Smooth muscle cell (in vitro differentiated cells): ENCODE measurements at regions not wholly inside any gene's neighbourhood (a gene's known extent, or its start where the extent isn't known, plus 50 kb on each side); places are given as distances from the start of the nearest gene placed in this dataset.

Experiments
- DNase-seq: peaks from one replicate; lab custom pipeline; 2025; ENCODE audit not compliant: unreplicated experiment; lab: John Stamatoyannopoulos, UW
- H2AFZ ChIP-seq: fragments of 200-600 bp; sonication (generic); 2 replicates; pipeline ENCODE4 v1.6.0; 2016; ENCODE audit warnings: antibody characterized with exemption, low read depth, mild to moderate bottlenecking
- H3F3A ChIP-seq: fragments of 200-600 bp; sonication (generic); 2 replicates; pipeline ENCODE4 v1.6.0; 2017; ENCODE audit warnings: antibody characterized with exemption, low read depth
- H3K27ac ChIP-seq: fragments of 200-600 bp; sonication (generic); 2 replicates; pipeline ENCODE4 v1.5.1; 2016; ENCODE audit warnings: low read depth, mild to moderate bottlenecking
- H3K27me3 ChIP-seq: fragments of 200-600 bp; sonication (generic); 2 replicates; pipeline ENCODE4 v1.6.1; 2016; ENCODE audit warnings: low read depth, mild to moderate bottlenecking
- H3K36me3 ChIP-seq: fragments of 200-600 bp; sonication (generic); 2 replicates; pipeline ENCODE4 v1.5.1; 2016; ENCODE audit warnings: low read depth
- H3K4me1 ChIP-seq: fragments of 200-600 bp; sonication (generic); 2 replicates; pipeline ENCODE4 v1.5.1; 2016; ENCODE audit warnings: low read depth
- H3K4me2 ChIP-seq: fragments of 200-600 bp; sonication (generic); 2 replicates; pipeline ENCODE4 v1.6.0; 2016; ENCODE audit warnings: mild to moderate bottlenecking
- H3K4me3 ChIP-seq: fragments of 200-600 bp; sonication (generic); 2 replicates; pipeline ENCODE4 v1.5.1; 2016; ENCODE audit warnings: mild to moderate bottlenecking
- H3K79me2 ChIP-seq: fragments of 200-600 bp; sonication (generic); 2 replicates; pipeline ENCODE4 v1.6.0; 2016; ENCODE audit warnings: low read depth, mild to moderate bottlenecking
- H3K9ac ChIP-seq: fragments of 200-600 bp; sonication (generic); 2 replicates; pipeline ENCODE4 v1.6.0; 2016; ENCODE audit warnings: low read depth
- H3K9me3 ChIP-seq: fragments of 200-600 bp; sonication (generic); replicated peaks from 2 replicates; pipeline ENCODE4 v1.5.1; 2016; ENCODE audit warnings: low read depth
- H4K20me1 ChIP-seq: fragments of 200-600 bp; sonication (generic); 2 replicates; pipeline ENCODE4 v1.6.0; 2016; ENCODE audit warnings: low read depth
- CTCF ChIP-seq: fragments of 200-600 bp; sonication (generic); IDR thresholded peaks from 2 replicates; pipeline ENCODE4 v1.5.1; 2017; ENCODE audit warnings: borderline replicate concordance, mild to moderate bottlenecking, antibody characterized with exemption; ENCODE audit not compliant: insufficient read depth, poor library complexity, severe bottlenecking
- WGBS: methylation state at CpG from one replicate; pipeline ENCODE4 v1.1.7; 2016; ENCODE audit warnings: low lambda C conversion rate; 5-methylcytosine and 5-hydroxymethylcytosine counted together

GRCh38 chr10:71134732-71135211, 77.6 kb upstream of the UNC5B start:
- Histone ChIP-seq H4K20me1 (no peaks in the 10 kb centered on the region), H3K79me2 (no peaks in the 10 kb centered on the region), H3K9ac (no peak overlapping the region), H3F3A (no peaks in the 10 kb centered on the region), H3K27ac (no peak overlapping the region), H3K36me3 (no peaks in the 10 kb centered on the region), H3K4me1 (peaks cover 9% of the 10 kb centered on the region), H3K4me3 (no peak overlapping the region), H3K9me3 (no peaks in the 10 kb centered on the region), H3K4me2 (no peak overlapping the region), H2AFZ (no peak overlapping the region), H3K27me3 (peaks cover 13% of the 10 kb centered on the region)
- 83% methylated on average over 4 of the region's 4 CpGs for WGBS
- no peak for DNase-seq
- TF ChIP-seq CTCF = no peak

- Histone ChIP-seq H3K9me3 (no peaks in the 10 kb centered on the region), H3K9ac (no peak overlapping the region), H4K20me1 (no peaks in the 10 kb centered on the region), H3K27ac (no peak overlapping the region), H3K4me2 (no peak overlapping the region), H3K36me3 (no peaks in the 10 kb centered on the region), H3K4me1 (peaks cover 9% of the 10 kb centered on the region), H2AFZ (no peak overlapping the region), H3K27me3 (peaks cover 18% of the 10 kb centered on the region), H3K4me3 (no peak overlapping the region), H3F3A (no peaks in the 10 kb centered on the region), H3K79me2 (no peaks in the 10 kb centered on the region)
- TF ChIP-seq CTCF = no peak
- WGBS = 87% methylated on average over 3 of the region's 3 CpGs
- no peak for DNase-seq
Observed at GRCh38 chr10:71135236-71135635, 77.1 kb upstream of the UNC5B start.

DNA sequence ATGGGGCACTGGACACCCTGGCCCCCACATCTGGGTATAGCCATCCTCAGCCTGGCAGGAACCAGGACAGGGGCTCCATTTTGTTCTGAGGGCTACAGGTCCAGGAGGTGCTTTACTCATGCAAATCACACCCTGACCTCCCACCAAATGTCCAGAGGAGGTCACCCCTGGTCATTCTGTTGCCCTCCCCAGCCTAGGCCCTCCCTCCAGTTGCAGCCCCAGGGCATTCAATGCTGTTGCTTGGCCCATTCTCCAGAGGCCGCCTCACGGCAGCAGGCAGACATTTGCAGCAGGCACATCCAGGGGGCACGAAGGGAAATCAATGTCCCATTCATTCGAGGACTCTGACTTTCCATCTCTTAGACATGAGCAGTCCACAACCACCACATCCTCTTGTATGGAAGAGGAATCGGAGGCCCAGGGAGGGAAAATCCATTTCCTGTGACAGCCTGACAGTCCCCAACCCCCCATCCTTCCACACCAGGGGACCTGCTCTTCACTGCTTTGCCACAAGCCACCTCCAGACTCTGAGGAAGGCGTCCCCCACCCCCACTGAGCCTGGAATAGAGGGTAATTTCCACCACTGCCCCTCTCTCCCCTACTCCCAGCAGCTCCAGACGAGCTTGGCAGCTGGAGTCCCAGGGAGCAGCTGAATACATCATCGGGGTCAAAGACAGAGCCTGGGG, 76.2 kb upstream of the UNC5B start:
- DNase-seq = no peak
- 67% methylated on average over 8 of the region's 8 CpGs for whole genome bisulfite sequencing
- no peak overlapping the region for H3K27ac ChIP-seq

More for the DNA sequence above, 76.2 kb upstream of the UNC5B start:
- Histone ChIP-seq H3K4me2 (no peak overlapping the region), H3K4me3 (no peak overlapping the region), H3F3A (no peaks in the 10 kb centered on the region), H3K4me1 (peaks cover 9% of the 10 kb centered on the region), H3K27me3 (peaks cover 27% of the 10 kb centered on the region), H3K79me2 (no peaks in the 10 kb centered on the region), H3K9me3 (no peaks in the 10 kb centered on the region), H3K9ac (no peak overlapping the region), H4K20me1 (no peaks in the 10 kb centered on the region), H2AFZ (no peak overlapping the region), H3K36me3 (no peaks in the 10 kb centered on the region)
- TF ChIP-seq CTCF = no peak
